Peyer's patch (tissue), 4 donors: ENCODE measurements at regions not wholly inside any gene's neighbourhood (a gene's known extent, or its start where the extent isn't known, plus 50 kb on each side); places are given as distances from the start of the nearest gene placed in this dataset.
A peak's percentile ranks its signal among the peaks of the same experiment; 100 is the strongest.
"Not testable (repeated sequence)": the region's sequence is repeated elsewhere in the genome, so short reads cannot be mapped to it uniquely, and the experiment has no call there.

Experiments
- DNase-seq, 3 donors: peaks; one replicate each; pipeline ENCODE4 v3.0.0-alpha.2; 2017 to 2019
- H3K27ac ChIP-seq, 4 donors: fragments of 200-600 bp; sonication (generic); one replicate each; pipeline ENCODE4 v1.5.1; 2016 to 2019
- H3K27me3 ChIP-seq, 2 donors: fragments of 200-600 bp; sonication (generic); one replicate each; pipeline ENCODE4 v1.5.1; 2019
- H3K36me3 ChIP-seq, 3 donors: fragments of 200-600 bp; sonication (generic); one replicate each; pipeline ENCODE4 v1.5.1; 2016 to 2019
- H3K4me1 ChIP-seq, 4 donors: fragments of 200-600 bp; sonication (generic); one replicate each; pipeline ENCODE4 v1.5.1; 2016 to 2019
- H3K4me3 ChIP-seq, 4 donors: fragments of 200-600 bp; sonication (generic); 1 replicate in 3 of 4; 2 replicates in 1 of 4; pipeline ENCODE4 v1.5.1; 2016 to 2019; ENCODE audit warnings: mild to moderate bottlenecking in 1 of 4
- H3K9me3 ChIP-seq, 4 donors: fragments of 200-600 bp; sonication (generic); one replicate each; pipeline ENCODE4 v1.5.1; 2016 to 2019; ENCODE audit warnings: mild to moderate bottlenecking in 1 of 4
- POLR2A ChIP-seq, 2 donors: fragments of 450-650 bp; IDR thresholded peaks; one replicate each; pipeline ENCODE4 v1.5.1; 2017; ENCODE audit warnings: antibody characterized with exemption in 2 of 2, mild to moderate bottlenecking in 2 of 2, moderate library complexity in 2 of 2
- TF ChIP-seq, protein P1 (sequence below), 6 experiments: fragments of 450-650 bp in 4 of 6; fragments of 200-600 bp in 2 of 6; sonication (generic) in 1 of 6; IDR thresholded peaks; one replicate each; pipeline ENCODE4 v1.5.1; 2017 to 2019; ENCODE audit warnings: antibody characterized with exemption in 6 of 6, mild to moderate bottlenecking in 3 of 6, moderate library complexity in 1 of 6

DNA sequence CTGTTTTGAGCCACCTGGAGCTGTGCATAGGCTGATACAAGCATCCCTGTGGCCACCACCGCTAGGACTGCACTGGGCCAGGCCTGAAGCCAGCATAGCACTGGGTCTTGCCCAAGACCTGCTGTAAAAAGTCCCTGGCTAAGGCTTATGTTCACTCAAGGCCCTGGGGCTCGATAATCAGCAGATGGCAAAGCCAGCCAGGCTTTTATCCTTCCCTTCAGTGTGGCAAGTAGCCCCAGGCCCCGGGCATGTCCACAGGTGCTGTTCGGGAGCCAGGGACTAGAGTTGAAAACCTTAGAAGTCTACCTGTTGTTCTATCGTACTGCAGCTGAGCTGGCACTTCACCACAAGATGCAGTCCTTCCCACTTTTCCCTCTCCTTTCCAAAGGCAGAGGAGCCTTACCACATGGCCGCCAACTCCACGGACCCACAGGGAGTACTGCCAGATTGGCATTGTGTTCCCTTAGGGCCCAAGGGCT, 226.4 kb upstream of the ZNF217 start:
- Histone ChIP-seq H3K27me3 (no peaks in the 10 kb centered on the region), H3K4me3 (no peak overlapping the region), H3K9me3 (no peaks in the 10 kb centered on the region), H3K36me3 (no peaks in the 10 kb centered on the region), H3K4me1 (no peaks in the 10 kb centered on the region), H3K27ac (no peak overlapping the region)
- no peak for TF ChIP-seq POLR2A (IDR thresholded peaks at IDR 0.05)
- TF ChIP-seq, protein P1, sequence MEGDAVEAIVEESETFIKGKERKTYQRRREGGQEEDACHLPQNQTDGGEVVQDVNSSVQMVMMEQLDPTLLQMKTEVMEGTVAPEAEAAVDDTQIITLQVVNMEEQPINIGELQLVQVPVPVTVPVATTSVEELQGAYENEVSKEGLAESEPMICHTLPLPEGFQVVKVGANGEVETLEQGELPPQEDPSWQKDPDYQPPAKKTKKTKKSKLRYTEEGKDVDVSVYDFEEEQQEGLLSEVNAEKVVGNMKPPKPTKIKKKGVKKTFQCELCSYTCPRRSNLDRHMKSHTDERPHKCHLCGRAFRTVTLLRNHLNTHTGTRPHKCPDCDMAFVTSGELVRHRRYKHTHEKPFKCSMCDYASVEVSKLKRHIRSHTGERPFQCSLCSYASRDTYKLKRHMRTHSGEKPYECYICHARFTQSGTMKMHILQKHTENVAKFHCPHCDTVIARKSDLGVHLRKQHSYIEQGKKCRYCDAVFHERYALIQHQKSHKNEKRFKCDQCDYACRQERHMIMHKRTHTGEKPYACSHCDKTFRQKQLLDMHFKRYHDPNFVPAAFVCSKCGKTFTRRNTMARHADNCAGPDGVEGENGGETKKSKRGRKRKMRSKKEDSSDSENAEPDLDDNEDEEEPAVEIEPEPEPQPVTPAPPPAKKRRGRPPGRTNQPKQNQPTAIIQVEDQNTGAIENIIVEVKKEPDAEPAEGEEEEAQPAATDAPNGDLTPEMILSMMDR (IDR thresholded peaks at IDR 0.05) = no peak
- DNase-seq = peak in 1 of 3 donors; percentile 28

DNA sequence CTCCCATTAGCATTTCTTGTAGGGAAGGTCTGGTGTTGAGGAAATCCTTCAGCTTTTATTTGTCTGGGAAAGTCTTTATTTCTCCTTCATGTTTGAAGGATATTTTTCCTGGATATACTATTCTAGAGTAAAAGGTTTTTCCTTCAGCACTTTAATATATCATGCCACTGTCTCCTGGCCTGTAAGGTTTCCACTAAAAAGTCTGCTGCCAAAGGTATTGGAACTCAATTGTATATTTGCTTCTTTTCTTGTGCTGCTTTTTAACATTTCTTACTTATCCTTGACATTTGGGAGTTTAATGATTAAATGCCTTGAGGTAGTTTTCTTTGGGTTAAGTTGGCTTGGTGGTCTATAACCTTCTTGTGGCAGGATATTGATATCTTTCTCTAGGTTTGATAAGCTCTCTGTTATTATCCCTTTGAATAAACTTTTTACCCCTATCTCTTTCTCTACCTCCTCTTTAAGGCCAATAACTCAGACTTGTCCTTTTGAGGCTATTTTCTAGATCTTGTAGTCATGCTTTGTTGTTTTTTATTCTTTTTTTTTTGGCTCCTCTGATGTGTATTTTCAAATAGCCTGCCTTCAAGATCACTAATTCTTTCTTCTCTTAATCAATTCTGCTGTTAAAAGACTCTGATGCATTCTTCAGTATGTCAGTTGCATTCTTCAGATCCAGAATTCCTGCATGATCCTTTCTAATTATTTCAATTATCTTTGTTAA, 225.0 kb upstream of the ZNF217 start:
- Histone ChIP-seq H3K27ac (no peak overlapping the region), H3K4me1 (no peaks in the 10 kb centered on the region), H3K9me3 (no peaks in the 10 kb centered on the region), H3K4me3 (no peak overlapping the region), H3K27me3 (no peaks in the 10 kb centered on the region), H3K36me3 (no peaks in the 10 kb centered on the region)
- TF ChIP-seq, protein P1 (IDR thresholded peaks at IDR 0.05) = no peak
- no peak for TF ChIP-seq POLR2A (IDR thresholded peaks at IDR 0.05)
- DNase-seq = no peak

DNA sequence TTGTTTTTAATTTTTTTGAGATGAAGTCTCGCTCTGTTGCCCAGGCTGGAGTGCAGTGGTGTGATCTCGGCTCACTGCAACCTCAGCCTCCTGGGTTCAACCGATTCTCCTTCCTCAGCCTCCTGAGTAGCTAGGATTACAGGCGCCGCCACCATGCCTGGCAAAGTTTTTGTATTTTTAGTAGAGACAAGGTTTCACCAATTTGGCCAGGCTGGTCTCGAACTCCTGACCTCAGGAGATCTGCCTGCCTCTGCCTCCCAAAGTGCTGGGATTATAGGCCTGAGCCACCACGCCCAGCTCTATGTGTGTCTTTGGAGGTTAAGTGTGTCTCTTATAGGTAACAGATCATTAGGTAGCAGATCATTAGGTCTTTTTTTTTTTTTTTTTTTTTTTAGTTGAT, 223.9 kb upstream of the ZNF217 start:
- H3K36me3 ChIP-seq, H3K4me1 ChIP-seq, DNase-seq, H3K27ac ChIP-seq, H3K9me3 ChIP-seq, H3K4me3 ChIP-seq, H3K27me3 ChIP-seq: not testable (repeated sequence)

DNA sequence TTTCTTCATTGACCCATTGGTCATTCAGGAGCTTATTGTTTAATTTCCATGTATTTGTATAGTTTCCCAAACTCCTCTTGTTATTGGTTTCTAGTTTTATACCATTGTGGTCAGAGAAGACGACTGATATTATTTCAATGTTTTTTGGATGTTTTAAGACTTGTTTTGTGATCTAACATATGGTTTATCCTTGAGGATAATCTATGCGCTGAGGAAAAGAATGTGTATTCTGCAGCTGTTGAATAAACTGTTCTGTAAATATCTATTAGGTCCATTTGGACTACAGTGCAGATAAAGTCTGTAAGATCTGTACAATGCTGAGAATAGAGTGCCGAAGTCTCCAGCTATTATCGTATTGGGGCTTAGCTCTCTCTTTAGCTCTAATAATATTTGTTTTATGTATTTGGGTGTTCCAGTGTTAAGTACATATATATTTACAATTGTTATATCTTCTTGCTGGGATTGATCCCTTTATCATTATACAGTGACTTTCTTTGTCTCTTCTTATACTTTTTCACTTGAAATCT, 223.3 kb upstream of the ZNF217 start:
- Histone ChIP-seq H3K27ac (no peak overlapping the region), H3K4me1 (no peaks in the 10 kb centered on the region), H3K9me3 (no peaks in the 10 kb centered on the region), H3K27me3 (no peaks in the 10 kb centered on the region), H3K36me3 (no peaks in the 10 kb centered on the region), H3K4me3 (no peak overlapping the region)
- no peak for TF ChIP-seq POLR2A (IDR thresholded peaks at IDR 0.05)
- TF ChIP-seq, protein P1 (IDR thresholded peaks at IDR 0.05) = no peak
- DNase-seq = no peak

DNA sequence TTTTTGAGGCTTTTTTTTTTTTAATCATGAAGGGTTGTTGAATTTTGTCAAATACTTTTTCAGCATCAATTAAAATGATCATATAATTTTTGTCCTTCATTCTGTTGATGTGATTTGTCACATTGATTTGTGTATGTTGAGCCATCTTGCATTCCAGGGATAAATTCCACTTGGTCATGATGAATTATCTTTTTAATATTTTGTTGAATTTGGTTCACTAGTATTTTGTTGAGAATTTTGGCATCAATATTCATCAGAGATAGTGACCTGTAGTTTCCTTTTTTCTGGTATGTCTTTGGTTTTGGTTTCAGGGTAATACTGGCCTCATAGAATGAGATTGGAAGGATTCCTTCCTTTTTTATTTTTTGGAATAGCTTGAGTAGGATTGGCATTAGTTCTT, 221.9 kb upstream of the ZNF217 start:
- H3K27me3 ChIP-seq = no peaks in the 10 kb centered on the region
- no peak for DNase-seq
- H3K4me1 ChIP-seq = no peaks in the 10 kb centered on the region
- H3K27ac ChIP-seq = no peak overlapping the region
- TF ChIP-seq POLR2A (IDR thresholded peaks at IDR 0.05) = no peak
- TF ChIP-seq, protein P1 (IDR thresholded peaks at IDR 0.05) = no peak
- H3K4me3 ChIP-seq = no peak overlapping the region
- no peaks in the 10 kb centered on the region for H3K9me3 ChIP-seq
- no peaks in the 10 kb centered on the region for H3K36me3 ChIP-seq

DNA sequence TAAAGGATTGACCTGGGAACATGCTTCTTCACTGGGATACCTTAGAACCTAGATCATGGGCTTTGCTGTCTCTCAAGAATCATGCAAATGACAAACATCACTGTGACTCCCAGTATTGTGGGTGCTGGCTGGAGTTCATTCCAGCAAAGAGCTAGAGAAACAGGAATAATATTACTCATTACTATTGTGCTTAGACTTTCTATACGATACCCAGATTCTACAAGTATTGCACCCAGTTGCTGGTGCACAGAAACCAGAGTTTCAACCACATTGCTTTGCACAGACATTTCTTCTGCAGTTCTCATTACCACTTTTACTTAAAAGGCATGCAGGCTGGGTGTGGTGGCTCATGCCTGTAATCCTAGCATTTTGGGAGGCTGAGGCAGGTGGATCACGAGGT, 220.4 kb upstream of the ZNF217 start:
- DNase-seq = no peak
- no peak overlapping the region for H3K4me3 ChIP-seq
- H3K4me1 ChIP-seq = no peaks in the 10 kb centered on the region
- no peaks in the 10 kb centered on the region for H3K27me3 ChIP-seq
- no peaks in the 10 kb centered on the region for H3K36me3 ChIP-seq
- H3K27ac ChIP-seq = no peak overlapping the region
- TF ChIP-seq, protein P1 (IDR thresholded peaks at IDR 0.05) = no peak
- no peak for TF ChIP-seq POLR2A (IDR thresholded peaks at IDR 0.05)
- H3K9me3 ChIP-seq = no peaks in the 10 kb centered on the region
